HepG2 (cell line): ENCODE measurements at regions not wholly inside any gene's neighbourhood (a gene's known extent, or its start where the extent isn't known, plus 50 kb on each side); places are given as distances from the start of the nearest gene placed in this dataset.

Experiments
- ATAC-seq: fragments of 200-7000 bp; cut with Tn5 transposase; 3 replicates; pipeline ENCODE4 v1.9.1; 2020; ENCODE audit warnings: mild to moderate bottlenecking, moderate library complexity
- BruUV-seq: library from RNA; stranded (reverse); fragments of 400-500 nt; replicated peaks from 2 replicates; lab custom pipeline; 2021; lab: Mats Ljungman, UMichigan
- CTCF ChIA-PET: fragments of 300-600 bp; formaldehyde crosslinking; extraction: SDS; loops from one replicate; lab custom pipeline; 2021; ENCODE audit warnings: low total read pairs, inconsistent platforms, low intra/inter-chr PET ratio; lab: Yijun Ruan, JAX
- POLR2A ChIA-PET: fragments of 350-600 bp; sonication (Branson Sonifier 250); formaldehyde crosslinking; loops from one replicate; lab custom pipeline; 2020; ENCODE audit warnings: antibody characterized with exemption, inconsistent platforms; lab: Yijun Ruan, JAX
- DNase-seq: peaks from one replicate; pipeline ENCODE4 v3.0.0-alpha.2; 2015; ENCODE audit warnings: low spot score
- FAIRE-seq: peaks from 3 replicates; lab custom pipeline; 2011; peaks lifted over from hg19 to GRCh38; lab: Jason Lieb, UNC
- H2AFZ ChIP-seq: one replicate; pipeline ENCODE4 v1.6.1; 2011; ENCODE audit warnings: low read length, inconsistent platforms
- H3K27ac ChIP-seq: fragments of 300-600 bp; 3 replicates; pipeline ENCODE4 v1.8.0; 2011; ENCODE audit warnings: mixed run types, mild to moderate bottlenecking, mixed read lengths, low read length, inconsistent platforms; ENCODE audit not compliant: insufficient read depth; ENCODE audit errors: extremely low read length
- H3K27me3 ChIP-seq, 2 experiments: fragments of 200-600 bp in 1 of 2; 2 replicates in 1 of 2; 3 replicates in 1 of 2; pipeline versions ENCODE4 v1.6.0 to v1.8.0; 2011; ENCODE audit warnings: low read length in 2 of 2, mild to moderate bottlenecking in 2 of 2, moderate library complexity in 2 of 2, inconsistent platforms in 1 of 2; ENCODE audit not compliant: insufficient read depth in 2 of 2, control insufficient read depth in 1 of 2
- H3K36me3 ChIP-seq, 2 experiments: fragments of 200-600 bp in 1 of 2; replicated peaks in 1 of 2; 2 replicates in 1 of 2; 3 replicates in 1 of 2; pipeline versions ENCODE4 v1.5.1 to v1.8.0; 2011; ENCODE audit warnings: low read length in 2 of 2, inconsistent platforms in 1 of 2; ENCODE audit not compliant: insufficient read depth in 2 of 2, control insufficient read depth in 1 of 2
- H3K4me1 ChIP-seq: 2 replicates; pipeline ENCODE4 v1.5.1; 2012; ENCODE audit warnings: low read length, inconsistent platforms; ENCODE audit not compliant: insufficient read depth
- H3K4me2 ChIP-seq: 2 replicates; pipeline ENCODE4 v1.6.0; 2011; ENCODE audit warnings: low read depth, low read length, inconsistent platforms
- H3K4me3 ChIP-seq, 3 experiments: fragments of 200-600 bp in 1 of 3; sonication (generic), shearing (Covaris generic) in 1 of 3; replicated peaks in 1 of 3; 2 replicates each; pipeline ENCODE4 v1.5.1; 2011 to 2016; ENCODE audit warnings: low read length in 3 of 3, inconsistent platforms in 2 of 3, low read depth in 2 of 3, mild to moderate bottlenecking in 2 of 3, control low read depth in 1 of 3, mixed read lengths in 1 of 3; ENCODE audit not compliant: insufficient read depth in 1 of 3
- H3K79me2 ChIP-seq: one replicate; pipeline ENCODE4 v1.6.1; 2011; ENCODE audit warnings: low read length, inconsistent platforms; ENCODE audit not compliant: insufficient read depth
- H3K9ac ChIP-seq: 2 replicates; pipeline ENCODE4 v1.6.0; 2011; ENCODE audit warnings: mild to moderate bottlenecking, low read depth, low read length, inconsistent platforms; ENCODE audit not compliant: insufficient read depth
- H3K9me3 ChIP-seq: 2 replicates; pipeline ENCODE4 v1.5.1; 2012; ENCODE audit warnings: mild to moderate bottlenecking, low read length
- H4K20me1 ChIP-seq: 2 replicates; pipeline ENCODE4 v1.6.0; 2011; ENCODE audit warnings: inconsistent platforms, mild to moderate bottlenecking, low read length, moderate library complexity; ENCODE audit not compliant: insufficient read depth
- CREM ChIP-seq, 2 experiments: sonication (generic) in 1 of 2; formaldehyde crosslinking in 1 of 2; IDR thresholded peaks; 2 replicates each; pipeline versions ENCODE4 v1.4.0 to v1.6.1; 2016 to 2020; ENCODE audit warnings: antibody characterized with exemption in 1 of 2, mild to moderate bottlenecking in 1 of 2, missing genetic modification reagents in 1 of 2
- HINFP ChIP-seq: sonication (generic); formaldehyde crosslinking; IDR thresholded peaks from 2 replicates; pipeline ENCODE4 v1.4.0; 2020; ENCODE audit warnings: low read depth, mild to moderate bottlenecking, missing genetic modification reagents
- HNRNPK ChIP-seq: fragments of 200-400 bp; formaldehyde crosslinking; IDR thresholded peaks from 2 replicates; pipeline ENCODE4 v1.6.1; 2018; ENCODE audit warnings: low read length, low read depth, moderate library complexity, mild to moderate bottlenecking; ENCODE audit not compliant: poor library complexity, severe bottlenecking
- MAX ChIP-seq: IDR thresholded peaks from 2 replicates; pipeline ENCODE4 v1.6.1; 2012; ENCODE audit warnings: inconsistent platforms
- NR1H2 ChIP-seq: sonication (generic); formaldehyde crosslinking; IDR thresholded peaks from 2 replicates; pipeline ENCODE4 v1.8.1; 2022; ENCODE audit warnings: low read depth, missing genetic modification reagents, borderline replicate concordance
- SNAPC5 ChIP-seq: sonication (generic); formaldehyde crosslinking; IDR thresholded peaks from 2 replicates; pipeline ENCODE4 v1.8.1; 2023; ENCODE audit warnings: mild to moderate bottlenecking, missing genetic modification reagents, borderline replicate concordance
- SOX13 ChIP-seq, 3 experiments: fragments of 450-650 bp in 1 of 3; sonication (generic) in 1 of 3; formaldehyde crosslinking in 1 of 3; IDR thresholded peaks in 2 of 3; conservative IDR thresholded peaks in 1 of 3; 2 replicates each; pipeline versions ENCODE4 v1.5.0 to v1.6.1; 2016 to 2020; ENCODE audit warnings: antibody characterized with exemption in 1 of 3, mild to moderate bottlenecking in 1 of 3, missing compliant biosample characterization in 1 of 3, missing genetic modification reagents in 1 of 3, moderate library complexity in 1 of 3
- STAT6 ChIP-seq: sonication (generic); formaldehyde crosslinking; IDR thresholded peaks from 2 replicates; pipeline ENCODE4 v1.4.0; 2020; ENCODE audit warnings: missing genetic modification reagents, mild to moderate bottlenecking, borderline replicate concordance
- ZNF256 ChIP-seq: sonication (generic); formaldehyde crosslinking; conservative IDR thresholded peaks from 2 replicates; pipeline ENCODE4 v1.4.0; 2020; ENCODE audit warnings: missing genetic modification reagents
- ZNF414 ChIP-seq: sonication (generic); formaldehyde crosslinking; IDR thresholded peaks from 2 replicates; pipeline ENCODE4 v1.5.0; 2020; ENCODE audit warnings: missing genetic modification reagents
- ZNF430 ChIP-seq: sonication (generic); formaldehyde crosslinking; IDR thresholded peaks from 2 replicates; pipeline ENCODE4 v1.9.0; 2021; ENCODE audit warnings: mild to moderate bottlenecking, missing genetic modification reagents
- ZNF550 ChIP-seq: sonication (generic); formaldehyde crosslinking; IDR thresholded peaks from 2 replicates; pipeline ENCODE4 v1.4.0; 2020; ENCODE audit warnings: mild to moderate bottlenecking, missing genetic modification reagents, borderline replicate concordance
- ZNF576 ChIP-seq: sonication (generic); formaldehyde crosslinking; IDR thresholded peaks from 2 replicates; pipeline ENCODE4 v1.4.0; 2020; ENCODE audit warnings: mild to moderate bottlenecking, missing genetic modification reagents
- ZSCAN30 ChIP-seq: sonication (generic); formaldehyde crosslinking; IDR thresholded peaks from 2 replicates; pipeline ENCODE4 v1.5.0; 2020; ENCODE audit warnings: mild to moderate bottlenecking, missing genetic modification reagents
- WGBS: methylation state at CpG from one replicate; pipeline ENCODE4 v1.1.6; 2017; ENCODE audit warnings: low lambda C conversion rate; 5-methylcytosine and 5-hydroxymethylcytosine counted together
- in situ Hi-C: cut with HindIII; loops from 2 replicates; pipeline ENCODE4 v1.10.0; 2017; ENCODE audit warnings: low pct_unique_long_range_greater_than_20kb; ENCODE audit not compliant: extremely low pct_ligation_motif_present
- intact Hi-C: fragments of 100-400 bp; cut with micrococcal nuclease; formaldehyde crosslinking; loops from one replicate; pipeline ENCODE4 v1.10.0; 2022; ENCODE audit not compliant: unreplicated experiment

GRCh38 chr12:31230004-31230403 is 95.9 kb downstream of the SINHCAF start:
- intact Hi-C loops, result no loop called here
- H3K4me3 ChIP-seq, result peak overlapping the region in 1 of 3 experiments; percentile 36; a peak in 2 of 6 replicates
- CTCF ChIA-PET, result no interaction called here

More at GRCh38 chr12:31230004-31230403, 95.9 kb downstream of the SINHCAF start:
- no TSS peak for BruUV-seq
- Histone ChIP-seq H2AFZ (no peak overlapping the region), H3K9ac (no peak overlapping the region), H3K4me1 (peaks cover 14% of the 10 kb centered on the region), H3K27ac (no peak overlapping the region), H3K27me3 (peaks cover 2 to 39% of the 10 kb centered on the region in 2 experiments; a peak in 4 of 5 replicates), H3K9me3 (no peaks in the 10 kb centered on the region), H4K20me1 (no peaks in the 10 kb centered on the region), H3K36me3 (no peaks in the 10 kb centered on the region), H3K79me2 (no peaks in the 10 kb centered on the region), H3K4me2 (peak overlapping the region; percentile 71)
- TF ChIP-seq CREM (IDR thresholded peaks at IDR 0.05) (no peak), CREM (CRISPR knock-in tag; IDR thresholded peaks at IDR 0.05) (no peak), ZNF430 (CRISPR knock-in tag) (no peak), NR1H2 (no peak), ZNF256 (CRISPR knock-in tag) (no peak), ZNF576 (CRISPR knock-in tag) (no peak), SOX13 (IDR thresholded peaks at IDR 0.05) (no peak), SOX13 (CRISPR knock-in tag; conservative IDR thresholded peaks at IDR 0.05 in 1 of 2, IDR thresholded peaks at IDR 0.05 in 1 of 2) (no peak), ZNF550 (CRISPR knock-in tag) (no peak), ZNF414 (CRISPR knock-in tag) (no peak), MAX (no peak), ZSCAN30 (CRISPR knock-in tag) (no peak), HNRNPK (no peak), STAT6 (CRISPR knock-in tag) (no peak), SNAPC5 (CRISPR knock-in tag) (no peak), HINFP (CRISPR knock-in tag) (no peak)
- POLR2A ChIA-PET, result no interaction called here
- FAIRE-seq (no peak), DNase-seq (no peak), ATAC-seq (no peak)
- WGBS, result 50% methylated on average over 5 of the region's 5 CpGs
- in situ Hi-C loops, result loop anchor here (10.0 kb wide), 1 partner anchor 115 kb away; no protein-coding TSS in a partner anchor
